ENCODE measurements at regions not wholly inside any gene's neighbourhood (a gene's known extent, or its start where the extent isn't known, plus 50 kb on each side); places are given as distances from the start of the nearest gene placed in this dataset.

- TF ChIP-seq CTCF (IDR thresholded peaks at IDR 0.05), result no peak
- no peak for TF ChIP-seq POLR2A (IDR thresholded peaks at IDR 0.05)
These were observed 173.7 kb upstream of the ZNF217 start for GRCh38 chr20:53767206-53767930.

Data from breast epithelium (tissue), 3 donors.